HCT116 (cell line): ENCODE measurements at regions not wholly inside any gene's neighbourhood (a gene's known extent, or its start where the extent isn't known, plus 50 kb on each side); places are given as distances from the start of the nearest gene placed in this dataset.

Experiments
- ATAC-seq: fragments of 200-7000 bp; cut with Tn5 transposase; 2 replicates; pipeline ENCODE4 v1.9.1; 2020; ENCODE audit warnings: mild to moderate bottlenecking, moderate library complexity
- BruUV-seq: library from RNA; stranded (reverse); fragments of 400-500 nt; replicated peaks from 2 replicates; lab custom pipeline; 2021; lab: Mats Ljungman, UMichigan
- CTCF ChIA-PET: fragments of 300-600 bp; sonication (Branson Sonifier 250); formaldehyde crosslinking; loops from one replicate; lab custom pipeline; 2021; ENCODE audit warnings: antibody characterized with exemption; lab: Charles Lee
- POLR2A ChIA-PET: fragments of 300-600, 350-600 bp; sonication (Branson Sonifier 250); formaldehyde crosslinking; loops from one replicate; lab custom pipeline; 2021; ENCODE audit warnings: antibody characterized with exemption; lab: Charles Lee
- RAD21 ChIA-PET, 2 experiments: fragments of 300-600 bp; sonication (Branson Sonifier 250); formaldehyde crosslinking; loops; one replicate each; lab custom pipeline; 2023; ENCODE audit warnings: low total read pairs in 2 of 2; ENCODE audit not compliant: uncharacterized antibody in 2 of 2, unreplicated experiment in 2 of 2, low non-redundant PET in 1 of 2; lab: Charles Lee
- DNase-seq: peaks from one replicate; pipeline ENCODE4 v3.0.0-alpha.2; 2010; ENCODE audit warnings: low read depth, low spot score
- H2AFZ ChIP-seq: fragments of 200-600 bp; shearing (Covaris generic), sonication (generic); 2 replicates; pipeline ENCODE4 v1.6.1; 2017; ENCODE audit warnings: low read depth, mixed run types, mixed read lengths, antibody characterized with exemption, low read length; ENCODE audit not compliant: poor library complexity, severe bottlenecking
- H3K27ac ChIP-seq: 2 replicates; pipeline ENCODE4 v1.5.1; 2012; ENCODE audit warnings: low read depth, low read length
- H3K27me3 ChIP-seq: fragments of 200-600 bp; sonication (generic); 2 replicates; pipeline ENCODE4 v1.6.1; 2016; ENCODE audit warnings: mixed run types, low read length, mixed read lengths; ENCODE audit not compliant: insufficient read depth
- H3K36me3 ChIP-seq, 2 experiments: fragments of 200-500 bp in 1 of 2; fragments of 200-600 bp in 1 of 2; sonication (Bioruptor generic) in 1 of 2; sonication (generic) in 1 of 2; 2 replicates each; pipeline versions ENCODE4 v1.5.1 to v1.6.1; 2014 to 2016; ENCODE audit warnings: low read length in 2 of 2, inconsistent platforms in 1 of 2, mixed read lengths in 1 of 2, mixed run types in 1 of 2; ENCODE audit not compliant: insufficient read depth in 2 of 2, control insufficient read depth in 1 of 2
- H3K4me1 ChIP-seq, 2 experiments: fragments of 200-600 bp in 1 of 2; sonication (generic) in 1 of 2; 2 replicates each; pipeline versions ENCODE4 v1.5.1 to v1.6.1; 2012 to 2017; ENCODE audit warnings: low read length in 2 of 2, inconsistent platforms in 1 of 2, mild to moderate bottlenecking in 1 of 2, mixed read lengths in 1 of 2, mixed run types in 1 of 2, moderate library complexity in 1 of 2; ENCODE audit not compliant: insufficient read depth in 2 of 2, control insufficient read depth in 1 of 2
- H3K4me2 ChIP-seq: fragments of 200-600 bp; sonication (generic); 2 replicates; pipeline ENCODE4 v1.6.1; 2017; ENCODE audit warnings: mixed run types, low read length, mixed read lengths
- H3K4me3 ChIP-seq, 2 experiments: fragments of 200-600 bp in 1 of 2; sonication (generic) in 1 of 2; replicated peaks in 1 of 2; 2 replicates each; pipeline ENCODE4 v1.5.1; 2011 to 2016; ENCODE audit warnings: low read length in 2 of 2, control low read depth in 1 of 2, low read depth in 1 of 2, mild to moderate bottlenecking in 1 of 2, mixed read lengths in 1 of 2, mixed run types in 1 of 2
- H3K79me2 ChIP-seq: fragments of 200-600 bp; sonication (generic); 2 replicates; pipeline ENCODE4 v1.6.1; 2017; ENCODE audit warnings: mild to moderate bottlenecking, mixed run types, low read length, moderate library complexity, mixed read lengths; ENCODE audit not compliant: insufficient read depth
- H3K9ac ChIP-seq: fragments of 200-600 bp; sonication (generic); 2 replicates; pipeline ENCODE4 v1.6.1; 2016; ENCODE audit warnings: low read length, mixed read lengths
- H3K9me2 ChIP-seq: fragments of 200-600 bp; sonication (generic), shearing (Covaris generic); 2 replicates; pipeline ENCODE4 v1.6.1; 2017; ENCODE audit warnings: mixed run types, mild to moderate bottlenecking, moderate library complexity; ENCODE audit not compliant: insufficient read depth
- H3K9me3 ChIP-seq, 2 experiments: fragments of 200-500 bp in 1 of 2; fragments of 200-600 bp in 1 of 2; sonication (Bioruptor generic) in 1 of 2; sonication (generic) in 1 of 2; 2 replicates each; pipeline ENCODE4 v1.6.1; 2014 to 2017; ENCODE audit warnings: low read length in 2 of 2, mixed read lengths in 2 of 2, inconsistent platforms in 1 of 2, low read depth in 1 of 2, mild to moderate bottlenecking in 1 of 2, mixed run types in 1 of 2, moderate library complexity in 1 of 2; ENCODE audit not compliant: control insufficient read depth in 1 of 2, insufficient read depth in 1 of 2
- H4K20me1 ChIP-seq: fragments of 200-600 bp; sonication (generic), shearing (Covaris generic); 2 replicates; pipeline ENCODE4 v1.6.1; 2017; ENCODE audit warnings: mixed run types, mild to moderate bottlenecking, moderate library complexity; ENCODE audit not compliant: insufficient read depth
- ATF3 ChIP-seq: IDR thresholded peaks from 2 replicates; pipeline ENCODE4 v1.6.1; 2012
- CBX3 ChIP-seq: IDR thresholded peaks from 2 replicates; pipeline ENCODE4 v1.6.1; 2012; ENCODE audit warnings: low read depth
- CEBPB ChIP-seq: IDR thresholded peaks from 2 replicates; pipeline ENCODE4 v1.6.1; 2012; ENCODE audit warnings: low read depth
- CTCF ChIP-seq, 3 experiments: fragments of 200-600 bp in 1 of 3; sonication (generic) in 1 of 3; IDR thresholded peaks in 2 of 3; conservative IDR thresholded peaks in 1 of 3; 2 replicates each; pipeline ENCODE4 v1.5.1; 2012 to 2017; ENCODE audit warnings: low read depth in 2 of 3, low read length in 2 of 3, antibody characterized with exemption in 1 of 3, borderline replicate concordance in 1 of 3, control low read depth in 1 of 3, mild to moderate bottlenecking in 1 of 3, mixed read lengths in 1 of 3, mixed run types in 1 of 3, moderate library complexity in 1 of 3; ENCODE audit not compliant: insufficient read depth in 1 of 3
- EGR1 ChIP-seq: IDR thresholded peaks from 2 replicates; pipeline ENCODE4 v1.6.1; 2012; ENCODE audit warnings: low read depth
- ELF1 ChIP-seq: IDR thresholded peaks from 2 replicates; pipeline ENCODE4 v1.6.1; 2012; ENCODE audit warnings: low read depth, borderline replicate concordance
- EZH2 ChIP-seq: fragments of 200-600 bp; sonication (generic); IDR thresholded peaks from 2 replicates; pipeline ENCODE4 v1.6.1; 2017; ENCODE audit warnings: antibody characterized with exemption, mixed run types
- EZH2phosphoT487 ChIP-seq: fragments of 200-600 bp; IDR thresholded peaks from 2 replicates; pipeline ENCODE4 v1.6.1; 2018; ENCODE audit warnings: antibody characterized with exemption, borderline replicate concordance
- FOSL1 ChIP-seq: IDR thresholded peaks from 2 replicates; pipeline ENCODE4 v1.6.1; 2012; ENCODE audit warnings: low read depth
- JUND ChIP-seq: IDR thresholded peaks from 2 replicates; pipeline ENCODE4 v1.6.1; 2012
- MAX ChIP-seq: IDR thresholded peaks from 2 replicates; pipeline ENCODE4 v1.6.1; 2012
- POLR2A ChIP-seq: IDR thresholded peaks from 2 replicates; pipeline ENCODE4 v1.7.0; 2011; ENCODE audit warnings: borderline replicate concordance; ENCODE audit not compliant: insufficient read depth, insufficient read length; ENCODE audit errors: extremely low read depth
- RAD21 ChIP-seq: IDR thresholded peaks from 2 replicates; pipeline ENCODE4 v1.6.1; 2012; ENCODE audit warnings: low read depth, mild to moderate bottlenecking
- SIN3A ChIP-seq: IDR thresholded peaks from 2 replicates; pipeline ENCODE4 v1.6.1; 2012; ENCODE audit warnings: low read depth
- SP1 ChIP-seq: IDR thresholded peaks from 2 replicates; pipeline ENCODE4 v1.6.1; 2012; ENCODE audit warnings: low read depth
- TCF7L2 ChIP-seq: IDR thresholded peaks from 2 replicates; pipeline ENCODE4 v1.7.0; 2011; ENCODE audit warnings: borderline replicate concordance, inconsistent platforms; ENCODE audit not compliant: insufficient read depth, insufficient read length; ENCODE audit errors: extremely low read depth
- YY1 ChIP-seq: IDR thresholded peaks from 2 replicates; pipeline ENCODE4 v1.6.1; 2011; ENCODE audit warnings: low read length, low read depth, moderate library complexity, mild to moderate bottlenecking; ENCODE audit not compliant: insufficient replicate concordance; ENCODE audit errors: extremely low read depth
- ZNF274 ChIP-seq: fragments of 200-500 bp; sonication (Bioruptor generic); IDR thresholded peaks from 2 replicates; pipeline ENCODE4 v1.6.1; 2014; ENCODE audit warnings: mild to moderate bottlenecking, low read depth, low read length, inconsistent platforms
- intact Hi-C: fragments of 100-400 bp; cut with micrococcal nuclease; formaldehyde crosslinking; loops from 2 replicates; pipeline ENCODE4 v1.10.0; 2022
- TF ChIP-seq, protein P1 (sequence below): IDR thresholded peaks from 2 replicates; pipeline ENCODE4 v1.6.1; 2012; ENCODE audit warnings: low read depth
- TF ChIP-seq, protein P2 (sequence below): IDR thresholded peaks from 2 replicates; pipeline ENCODE4 v1.6.1; 2011; ENCODE audit warnings: mild to moderate bottlenecking, low read length, moderate library complexity; ENCODE audit not compliant: insufficient replicate concordance; ENCODE audit errors: extremely low read depth

DNA sequence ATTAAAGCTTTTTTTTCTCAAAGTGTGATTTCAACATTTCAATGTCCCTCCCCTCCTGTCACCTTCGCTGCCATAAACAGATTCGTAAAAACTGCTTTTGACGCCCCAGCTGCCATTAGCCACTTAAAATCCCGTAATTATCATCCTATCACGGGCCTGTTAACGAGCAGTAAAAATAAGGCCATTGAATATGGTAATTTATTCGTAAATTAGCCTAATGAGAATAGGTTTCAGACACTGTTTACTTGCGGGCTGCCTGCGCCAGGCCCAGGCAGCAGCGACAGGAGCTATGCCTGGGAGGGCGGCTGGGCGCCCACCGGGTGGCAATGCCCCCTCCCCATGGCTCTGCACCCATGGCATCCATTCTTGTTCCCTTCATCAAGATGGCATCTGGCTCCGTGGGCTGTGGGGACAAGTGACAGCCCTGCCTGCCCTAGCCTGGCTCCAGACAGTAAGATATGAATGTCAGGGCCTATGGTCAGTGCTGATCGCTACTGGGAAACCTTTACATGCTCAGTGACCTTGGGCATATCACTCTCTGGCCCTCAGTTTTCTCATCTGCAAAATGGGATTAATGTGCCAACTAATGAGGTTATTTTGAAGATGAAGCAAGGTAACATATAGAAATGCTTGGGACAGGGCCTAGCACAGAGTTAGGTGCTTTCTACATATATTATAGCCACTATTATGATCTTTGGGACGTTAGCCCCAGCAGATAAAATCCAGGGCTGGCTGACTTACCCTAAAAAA, 500.8 kb downstream of the MN1 start:
- Histone ChIP-seq H3K79me2 (no peaks in the 10 kb centered on the region), H3K9me2 (no peaks in the 10 kb centered on the region), H3K4me2 (no peak overlapping the region), H3K27ac (no peak overlapping the region), H4K20me1 (no peaks in the 10 kb centered on the region), H3K4me3 (no peak overlapping the region), H3K9me3 (no peaks in the 10 kb centered on the region), H3K9ac (no peak overlapping the region), H3K4me1 (no peaks in the 10 kb centered on the region), H3K27me3 (peaks cover 33% of the 10 kb centered on the region), H2AFZ (no peak overlapping the region), H3K36me3 (no peaks in the 10 kb centered on the region)
- POLR2A ChIA-PET, result no interaction called here
- ATAC-seq, result no peak
- CTCF ChIA-PET, result no interaction called here
- no TSS peak for BruUV-seq
- RAD21 ChIA-PET, result no interaction called here
- TF ChIP-seq, protein P1, sequence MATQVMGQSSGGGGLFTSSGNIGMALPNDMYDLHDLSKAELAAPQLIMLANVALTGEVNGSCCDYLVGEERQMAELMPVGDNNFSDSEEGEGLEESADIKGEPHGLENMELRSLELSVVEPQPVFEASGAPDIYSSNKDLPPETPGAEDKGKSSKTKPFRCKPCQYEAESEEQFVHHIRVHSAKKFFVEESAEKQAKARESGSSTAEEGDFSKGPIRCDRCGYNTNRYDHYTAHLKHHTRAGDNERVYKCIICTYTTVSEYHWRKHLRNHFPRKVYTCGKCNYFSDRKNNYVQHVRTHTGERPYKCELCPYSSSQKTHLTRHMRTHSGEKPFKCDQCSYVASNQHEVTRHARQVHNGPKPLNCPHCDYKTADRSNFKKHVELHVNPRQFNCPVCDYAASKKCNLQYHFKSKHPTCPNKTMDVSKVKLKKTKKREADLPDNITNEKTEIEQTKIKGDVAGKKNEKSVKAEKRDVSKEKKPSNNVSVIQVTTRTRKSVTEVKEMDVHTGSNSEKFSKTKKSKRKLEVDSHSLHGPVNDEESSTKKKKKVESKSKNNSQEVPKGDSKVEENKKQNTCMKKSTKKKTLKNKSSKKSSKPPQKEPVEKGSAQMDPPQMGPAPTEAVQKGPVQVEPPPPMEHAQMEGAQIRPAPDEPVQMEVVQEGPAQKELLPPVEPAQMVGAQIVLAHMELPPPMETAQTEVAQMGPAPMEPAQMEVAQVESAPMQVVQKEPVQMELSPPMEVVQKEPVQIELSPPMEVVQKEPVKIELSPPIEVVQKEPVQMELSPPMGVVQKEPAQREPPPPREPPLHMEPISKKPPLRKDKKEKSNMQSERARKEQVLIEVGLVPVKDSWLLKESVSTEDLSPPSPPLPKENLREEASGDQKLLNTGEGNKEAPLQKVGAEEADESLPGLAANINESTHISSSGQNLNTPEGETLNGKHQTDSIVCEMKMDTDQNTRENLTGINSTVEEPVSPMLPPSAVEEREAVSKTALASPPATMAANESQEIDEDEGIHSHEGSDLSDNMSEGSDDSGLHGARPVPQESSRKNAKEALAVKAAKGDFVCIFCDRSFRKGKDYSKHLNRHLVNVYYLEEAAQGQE, result no peak
- TF ChIP-seq POLR2A (no peak), JUND (no peak), CEBPB (no peak), ZNF274 (no peak), SIN3A (no peak), TCF7L2 (no peak), MAX (no peak), CBX3 (no peak), EZH2 (no peak), CTCF (IDR thresholded peaks at IDR 0.05 in 2 of 3, conservative IDR thresholded peaks at IDR 0.05 in 1 of 3; ENCODE audit: borderline replicate concordance in 1 of 3, insufficient read depth in 1 of 3, low read depth in 2 of 3, low read length in 2 of 3) (no peak), SP1 (no peak), YY1 (no peak), FOSL1 (no peak), RAD21 (no peak), EZH2phosphoT487 (no peak), EGR1 (no peak), ELF1 (no peak), ATF3 (no peak)
- TF ChIP-seq, protein P2, sequence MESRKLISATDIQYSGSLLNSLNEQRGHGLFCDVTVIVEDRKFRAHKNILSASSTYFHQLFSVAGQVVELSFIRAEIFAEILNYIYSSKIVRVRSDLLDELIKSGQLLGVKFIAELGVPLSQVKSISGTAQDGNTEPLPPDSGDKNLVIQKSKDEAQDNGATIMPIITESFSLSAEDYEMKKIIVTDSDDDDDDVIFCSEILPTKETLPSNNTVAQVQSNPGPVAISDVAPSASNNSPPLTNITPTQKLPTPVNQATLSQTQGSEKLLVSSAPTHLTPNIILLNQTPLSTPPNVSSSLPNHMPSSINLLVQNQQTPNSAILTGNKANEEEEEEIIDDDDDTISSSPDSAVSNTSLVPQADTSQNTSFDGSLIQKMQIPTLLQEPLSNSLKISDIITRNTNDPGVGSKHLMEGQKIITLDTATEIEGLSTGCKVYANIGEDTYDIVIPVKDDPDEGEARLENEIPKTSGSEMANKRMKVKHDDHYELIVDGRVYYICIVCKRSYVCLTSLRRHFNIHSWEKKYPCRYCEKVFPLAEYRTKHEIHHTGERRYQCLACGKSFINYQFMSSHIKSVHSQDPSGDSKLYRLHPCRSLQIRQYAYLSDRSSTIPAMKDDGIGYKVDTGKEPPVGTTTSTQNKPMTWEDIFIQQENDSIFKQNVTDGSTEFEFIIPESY, result no peak
- DNase-seq, result no peak
- intact Hi-C loops, result no loop called here
